HL-60 (cell line): ENCODE measurements at regions not wholly inside any gene's neighbourhood (a gene's known extent, or its start where the extent isn't known, plus 50 kb on each side); places are given as distances from the start of the nearest gene placed in this dataset.

ENCODE experiments used
- CTCF ChIP-seq: IDR thresholded peaks from one replicate; pipeline ENCODE4 v1.5.1; 2011; ENCODE audit warnings: low read length, control low read depth, inconsistent platforms; ENCODE audit not compliant: insufficient read depth
- GABPA ChIP-seq: IDR thresholded peaks from 2 replicates; pipeline ENCODE4 v1.6.1; 2012; ENCODE audit warnings: low read depth
- POLR2AphosphoS5 ChIP-seq: IDR thresholded peaks from 2 replicates; pipeline ENCODE4 v1.6.1; 2012; ENCODE audit warnings: low read depth

DNA sequence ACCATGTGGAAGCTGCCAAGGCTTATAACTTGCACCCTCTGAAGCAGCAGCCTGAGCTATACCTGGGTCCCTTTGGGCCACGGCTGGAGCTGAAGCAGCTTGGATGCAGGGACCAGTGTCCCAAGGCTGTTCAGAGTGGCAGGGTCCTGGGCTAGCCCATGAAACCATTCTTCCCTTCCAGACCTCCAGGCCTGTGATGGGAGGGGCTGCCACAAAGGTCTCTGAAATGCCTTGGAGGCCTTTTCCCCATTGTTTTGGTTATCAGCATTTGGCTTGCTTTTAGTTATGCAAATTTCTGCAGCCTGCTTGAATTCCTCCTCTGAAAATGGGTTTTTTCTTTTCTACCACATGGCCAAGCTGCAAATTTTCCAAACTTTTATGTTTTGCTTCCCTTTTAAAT, 433.7 kb upstream of the ACO1 start:
- no peak for TF ChIP-seq CTCF
- no peak for TF ChIP-seq POLR2AphosphoS5
- TF ChIP-seq GABPA: no peak
